ENCODE measurements at regions not wholly inside any gene's neighbourhood (a gene's known extent, or its start where the extent isn't known, plus 50 kb on each side); places are given as distances from the start of the nearest gene placed in this dataset.

GRCh38 chr15:39124553-39125171, 456.2 kb upstream of the THBS1 start:
- TF ChIP-seq, protein P1, sequence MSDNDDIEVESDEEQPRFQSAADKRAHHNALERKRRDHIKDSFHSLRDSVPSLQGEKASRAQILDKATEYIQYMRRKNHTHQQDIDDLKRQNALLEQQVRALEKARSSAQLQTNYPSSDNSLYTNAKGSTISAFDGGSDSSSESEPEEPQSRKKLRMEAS (IDR thresholded peaks at IDR 0.05; ENCODE audit: insufficient read depth, insufficient read length): no peak
- TF ChIP-seq JUN (IDR thresholded peaks at IDR 0.05; ENCODE audit: borderline replicate concordance, insufficient read depth, insufficient read length, low read depth): no peak
- no peak for TF ChIP-seq POLR2AphosphoS5 (IDR thresholded peaks at IDR 0.05; ENCODE audit: insufficient read depth, low read depth, low read length)
- no peak for TF ChIP-seq CTCF (IDR thresholded peaks at IDR 0.05; ENCODE audit: extremely low read depth in 1 of 2, insufficient read depth in 1 of 2, low read depth in 1 of 2, low read length in 2 of 2)
- no peak for TF ChIP-seq FOS (IDR thresholded peaks at IDR 0.05; ENCODE audit: borderline replicate concordance, insufficient read depth, low read length)
- TF ChIP-seq EZH2 (IDR thresholded peaks at IDR 0.05; ENCODE audit: borderline replicate concordance, low read depth, low read length, severe bottlenecking): no peak
- TF ChIP-seq POLR2A (IDR thresholded peaks at IDR 0.05; ENCODE audit: low read depth, low read length): no peak
- TF ChIP-seq MYC (IDR thresholded peaks at IDR 0.05; ENCODE audit: low read depth, low read length): no peak

Measured in endothelial cell of umbilical vein (primary cell).